HepG2 (cell line): ENCODE measurements at regions not wholly inside any gene's neighbourhood (a gene's known extent, or its start where the extent isn't known, plus 50 kb on each side); places are given as distances from the start of the nearest gene placed in this dataset.

Experiments used
- ATAC-seq: fragments of 200-7000 bp; cut with Tn5 transposase; 3 replicates; pipeline ENCODE4 v1.9.1; 2020; ENCODE audit warnings: mild to moderate bottlenecking, moderate library complexity
- BruUV-seq: library from RNA; stranded (reverse); fragments of 400-500 nt; replicated peaks from 2 replicates; lab custom pipeline; 2021; lab: Mats Ljungman, UMichigan
- CTCF ChIA-PET: fragments of 300-600 bp; formaldehyde crosslinking; extraction: SDS; loops from one replicate; lab custom pipeline; 2021; ENCODE audit warnings: low total read pairs, inconsistent platforms, low intra/inter-chr PET ratio; lab: Yijun Ruan, JAX
- POLR2A ChIA-PET: fragments of 350-600 bp; sonication (Branson Sonifier 250); formaldehyde crosslinking; loops from one replicate; lab custom pipeline; 2020; ENCODE audit warnings: antibody characterized with exemption, inconsistent platforms; lab: Yijun Ruan, JAX
- DNase-seq: peaks from one replicate; pipeline ENCODE4 v3.0.0-alpha.2; 2015; ENCODE audit warnings: low spot score
- FAIRE-seq: peaks from 3 replicates; lab custom pipeline; 2011; peaks lifted over from hg19 to GRCh38; lab: Jason Lieb, UNC
- H2AFZ ChIP-seq: one replicate; pipeline ENCODE4 v1.6.1; 2011; ENCODE audit warnings: low read length, inconsistent platforms
- H3K27ac ChIP-seq: fragments of 300-600 bp; 3 replicates; pipeline ENCODE4 v1.8.0; 2011; ENCODE audit warnings: mixed run types, mild to moderate bottlenecking, mixed read lengths, low read length, inconsistent platforms; ENCODE audit not compliant: insufficient read depth; ENCODE audit errors: extremely low read length
- H3K27me3 ChIP-seq, 2 experiments: fragments of 200-600 bp in 1 of 2; 2 replicates in 1 of 2; 3 replicates in 1 of 2; pipeline versions ENCODE4 v1.6.0 to v1.8.0; 2011; ENCODE audit warnings: low read length in 2 of 2, mild to moderate bottlenecking in 2 of 2, moderate library complexity in 2 of 2, inconsistent platforms in 1 of 2; ENCODE audit not compliant: insufficient read depth in 2 of 2, control insufficient read depth in 1 of 2
- H3K36me3 ChIP-seq, 2 experiments: fragments of 200-600 bp in 1 of 2; replicated peaks in 1 of 2; 2 replicates in 1 of 2; 3 replicates in 1 of 2; pipeline versions ENCODE4 v1.5.1 to v1.8.0; 2011; ENCODE audit warnings: low read length in 2 of 2, inconsistent platforms in 1 of 2; ENCODE audit not compliant: insufficient read depth in 2 of 2, control insufficient read depth in 1 of 2
- H3K4me1 ChIP-seq: 2 replicates; pipeline ENCODE4 v1.5.1; 2012; ENCODE audit warnings: low read length, inconsistent platforms; ENCODE audit not compliant: insufficient read depth
- H3K4me2 ChIP-seq: 2 replicates; pipeline ENCODE4 v1.6.0; 2011; ENCODE audit warnings: low read depth, low read length, inconsistent platforms
- H3K4me3 ChIP-seq, 3 experiments: fragments of 200-600 bp in 1 of 3; sonication (generic), shearing (Covaris generic) in 1 of 3; replicated peaks in 1 of 3; 2 replicates each; pipeline ENCODE4 v1.5.1; 2011 to 2016; ENCODE audit warnings: low read length in 3 of 3, inconsistent platforms in 2 of 3, low read depth in 2 of 3, mild to moderate bottlenecking in 2 of 3, control low read depth in 1 of 3, mixed read lengths in 1 of 3; ENCODE audit not compliant: insufficient read depth in 1 of 3
- H3K79me2 ChIP-seq: one replicate; pipeline ENCODE4 v1.6.1; 2011; ENCODE audit warnings: low read length, inconsistent platforms; ENCODE audit not compliant: insufficient read depth
- H3K9ac ChIP-seq: 2 replicates; pipeline ENCODE4 v1.6.0; 2011; ENCODE audit warnings: mild to moderate bottlenecking, low read depth, low read length, inconsistent platforms; ENCODE audit not compliant: insufficient read depth
- H3K9me3 ChIP-seq: 2 replicates; pipeline ENCODE4 v1.5.1; 2012; ENCODE audit warnings: mild to moderate bottlenecking, low read length
- H4K20me1 ChIP-seq: 2 replicates; pipeline ENCODE4 v1.6.0; 2011; ENCODE audit warnings: inconsistent platforms, mild to moderate bottlenecking, low read length, moderate library complexity; ENCODE audit not compliant: insufficient read depth
- ELF1 ChIP-seq: sonication (generic); formaldehyde crosslinking; IDR thresholded peaks from 2 replicates; pipeline ENCODE4 v1.4.0; 2020; ENCODE audit warnings: missing genetic modification reagents
- GZF1 ChIP-seq: sonication (generic); formaldehyde crosslinking; IDR thresholded peaks from 2 replicates; pipeline ENCODE4 v1.5.1; 2020; ENCODE audit warnings: mild to moderate bottlenecking, missing genetic modification reagents
- HDAC6 ChIP-seq: fragments of 200-600 bp; sonication (generic); IDR thresholded peaks from 2 replicates; pipeline ENCODE4 v1.7.0; 2017; ENCODE audit warnings: mild to moderate bottlenecking, antibody characterized with exemption, low read length, low read depth
- NFIB ChIP-seq: sonication (generic); formaldehyde crosslinking; IDR thresholded peaks from 2 replicates; pipeline ENCODE4 v1.9.0; 2021; ENCODE audit warnings: missing genetic modification reagents, mild to moderate bottlenecking, borderline replicate concordance
- SUZ12 ChIP-seq: fragments of 150-350 bp; IDR thresholded peaks from 2 replicates; pipeline ENCODE4 v1.6.1; 2014; ENCODE audit warnings: low read depth, low read length
- TBP ChIP-seq: sonication (generic); formaldehyde crosslinking; IDR thresholded peaks from 2 replicates; pipeline ENCODE4 v1.5.0; 2020; ENCODE audit warnings: missing genetic modification reagents
- TOPORS ChIP-seq: sonication (generic); formaldehyde crosslinking; IDR thresholded peaks from 2 replicates; pipeline ENCODE4 v1.8.0; 2023; ENCODE audit warnings: mild to moderate bottlenecking, missing genetic modification reagents
- ZBTB38 ChIP-seq: sonication (generic); formaldehyde crosslinking; IDR thresholded peaks from 2 replicates; pipeline ENCODE4 v1.5.1; 2020; ENCODE audit warnings: mild to moderate bottlenecking, missing genetic modification reagents
- ZNF556 ChIP-seq: sonication (generic); formaldehyde crosslinking; IDR thresholded peaks from 2 replicates; pipeline ENCODE4 v1.4.0; 2020; ENCODE audit warnings: mild to moderate bottlenecking, missing genetic modification reagents, borderline replicate concordance
- ZNF746 ChIP-seq: sonication (generic); formaldehyde crosslinking; IDR thresholded peaks from 2 replicates; pipeline ENCODE4 v1.8.0; 2022; ENCODE audit warnings: mild to moderate bottlenecking, missing genetic modification reagents
- ZNF777 ChIP-seq: sonication (generic); formaldehyde crosslinking; IDR thresholded peaks from 2 replicates; pipeline ENCODE4 v1.4.0; 2020; ENCODE audit warnings: missing genetic modification reagents
- ZZZ3 ChIP-seq: sonication (generic); formaldehyde crosslinking; IDR thresholded peaks from 2 replicates; pipeline ENCODE4 v1.4.0; 2020; ENCODE audit warnings: missing genetic modification reagents, mild to moderate bottlenecking, borderline replicate concordance
- WGBS: methylation state at CpG from one replicate; pipeline ENCODE4 v1.1.6; 2017; ENCODE audit warnings: low lambda C conversion rate; 5-methylcytosine and 5-hydroxymethylcytosine counted together
- in situ Hi-C: cut with HindIII; loops from 2 replicates; pipeline ENCODE4 v1.10.0; 2017; ENCODE audit warnings: low pct_unique_long_range_greater_than_20kb; ENCODE audit not compliant: extremely low pct_ligation_motif_present
- intact Hi-C: fragments of 100-400 bp; cut with micrococcal nuclease; formaldehyde crosslinking; loops from one replicate; pipeline ENCODE4 v1.10.0; 2022; ENCODE audit not compliant: unreplicated experiment
- TF ChIP-seq, protein P1 (sequence below): sonication (generic); formaldehyde crosslinking; IDR thresholded peaks from 2 replicates; pipeline ENCODE4 v1.5.1; 2020; ENCODE audit warnings: mild to moderate bottlenecking, moderate library complexity, missing genetic modification reagents
- TF ChIP-seq, protein P2 (sequence below): sonication (generic); formaldehyde crosslinking; IDR thresholded peaks from 2 replicates; pipeline ENCODE4 v1.4.0; 2020; ENCODE audit warnings: low read depth, mild to moderate bottlenecking, missing genetic modification reagents
- TF ChIP-seq, protein P3 (sequence below): sonication (generic); formaldehyde crosslinking; IDR thresholded peaks from 2 replicates; pipeline ENCODE4 v1.8.0; 2022; ENCODE audit warnings: mild to moderate bottlenecking, missing genetic modification reagents, moderate library complexity
- TF ChIP-seq, protein P4 (sequence below): IDR thresholded peaks from 2 replicates; pipeline ENCODE4 v1.6.1; 2012; ENCODE audit warnings: inconsistent platforms

DNA sequence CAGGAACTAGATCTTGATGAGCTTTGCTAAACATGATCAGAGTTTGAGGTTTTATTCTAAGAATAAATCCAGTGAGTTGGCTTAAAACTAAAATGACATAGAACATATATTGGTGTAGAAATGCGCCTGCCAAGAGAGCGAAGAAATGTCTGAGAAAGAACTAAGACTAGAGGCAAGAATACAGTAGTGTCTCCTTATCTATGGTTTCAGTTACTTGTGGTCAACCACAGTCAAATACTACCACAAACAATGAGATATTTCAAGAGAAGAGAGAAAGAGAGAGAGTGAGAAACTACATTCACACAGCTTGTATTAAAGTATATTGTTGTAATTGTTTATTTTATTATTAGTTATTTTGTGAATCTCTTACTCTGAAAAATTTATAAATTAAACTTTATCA, 254.4 kb upstream of the CDH10 start:
- BruUV-seq = no TSS peak
- Histone ChIP-seq H3K36me3 (no peaks in the 10 kb centered on the region), H2AFZ (no peak overlapping the region), H3K27ac (no peak overlapping the region), H3K9me3 (peaks cover 65% of the 10 kb centered on the region), H3K4me2 (no peak overlapping the region), H3K4me3 (no peak overlapping the region), H3K9ac (no peak overlapping the region), H3K79me2 (no peaks in the 10 kb centered on the region), H4K20me1 (no peaks in the 10 kb centered on the region), H3K4me1 (no peaks in the 10 kb centered on the region), H3K27me3 (no peaks in the 10 kb centered on the region)
- TF ChIP-seq SUZ12 = no peak
- no peak for TF ChIP-seq GZF1
- TF ChIP-seq TBP (CRISPR knock-in tag) = no peak
- TF ChIP-seq, protein P1, sequence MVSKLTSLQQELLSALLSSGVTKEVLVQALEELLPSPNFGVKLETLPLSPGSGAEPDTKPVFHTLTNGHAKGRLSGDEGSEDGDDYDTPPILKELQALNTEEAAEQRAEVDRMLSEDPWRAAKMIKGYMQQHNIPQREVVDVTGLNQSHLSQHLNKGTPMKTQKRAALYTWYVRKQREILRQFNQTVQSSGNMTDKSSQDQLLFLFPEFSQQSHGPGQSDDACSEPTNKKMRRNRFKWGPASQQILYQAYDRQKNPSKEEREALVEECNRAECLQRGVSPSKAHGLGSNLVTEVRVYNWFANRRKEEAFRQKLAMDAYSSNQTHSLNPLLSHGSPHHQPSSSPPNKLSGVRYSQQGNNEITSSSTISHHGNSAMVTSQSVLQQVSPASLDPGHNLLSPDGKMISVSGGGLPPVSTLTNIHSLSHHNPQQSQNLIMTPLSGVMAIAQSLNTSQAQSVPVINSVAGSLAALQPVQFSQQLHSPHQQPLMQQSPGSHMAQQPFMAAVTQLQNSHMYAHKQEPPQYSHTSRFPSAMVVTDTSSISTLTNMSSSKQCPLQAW (CRISPR knock-in tag) = no peak
- no peak for TF ChIP-seq ZNF746 (CRISPR knock-in tag)
- TF ChIP-seq, protein P2, sequence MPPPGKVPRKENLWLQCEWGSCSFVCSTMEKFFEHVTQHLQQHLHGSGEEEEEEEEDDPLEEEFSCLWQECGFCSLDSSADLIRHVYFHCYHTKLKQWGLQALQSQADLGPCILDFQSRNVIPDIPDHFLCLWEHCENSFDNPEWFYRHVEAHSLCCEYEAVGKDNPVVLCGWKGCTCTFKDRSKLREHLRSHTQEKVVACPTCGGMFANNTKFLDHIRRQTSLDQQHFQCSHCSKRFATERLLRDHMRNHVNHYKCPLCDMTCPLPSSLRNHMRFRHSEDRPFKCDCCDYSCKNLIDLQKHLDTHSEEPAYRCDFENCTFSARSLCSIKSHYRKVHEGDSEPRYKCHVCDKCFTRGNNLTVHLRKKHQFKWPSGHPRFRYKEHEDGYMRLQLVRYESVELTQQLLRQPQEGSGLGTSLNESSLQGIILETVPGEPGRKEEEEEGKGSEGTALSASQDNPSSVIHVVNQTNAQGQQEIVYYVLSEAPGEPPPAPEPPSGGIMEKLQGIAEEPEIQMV (CRISPR knock-in tag) = no peak
- no peak for TF ChIP-seq ZNF777 (CRISPR knock-in tag)
- no peak for TF ChIP-seq NFIB (CRISPR knock-in tag)
- TF ChIP-seq ZZZ3 (CRISPR knock-in tag) = no peak
- TF ChIP-seq ELF1 (CRISPR knock-in tag) = no peak
- TF ChIP-seq, protein P3, sequence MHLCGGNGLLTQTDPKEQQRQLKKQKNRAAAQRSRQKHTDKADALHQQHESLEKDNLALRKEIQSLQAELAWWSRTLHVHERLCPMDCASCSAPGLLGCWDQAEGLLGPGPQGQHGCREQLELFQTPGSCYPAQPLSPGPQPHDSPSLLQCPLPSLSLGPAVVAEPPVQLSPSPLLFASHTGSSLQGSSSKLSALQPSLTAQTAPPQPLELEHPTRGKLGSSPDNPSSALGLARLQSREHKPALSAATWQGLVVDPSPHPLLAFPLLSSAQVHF (CRISPR knock-in tag) = no peak
- TF ChIP-seq ZNF556 (CRISPR knock-in tag) = no peak
- TF ChIP-seq HDAC6 = no peak
- TF ChIP-seq, protein P4, sequence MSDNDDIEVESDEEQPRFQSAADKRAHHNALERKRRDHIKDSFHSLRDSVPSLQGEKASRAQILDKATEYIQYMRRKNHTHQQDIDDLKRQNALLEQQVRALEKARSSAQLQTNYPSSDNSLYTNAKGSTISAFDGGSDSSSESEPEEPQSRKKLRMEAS = no peak
- no peak for TF ChIP-seq TOPORS (CRISPR knock-in tag)
- TF ChIP-seq ZBTB38 (CRISPR knock-in tag) = no peak
- FAIRE-seq = no peak
- ChIA-PET CTCF (no interaction called here), POLR2A (no interaction called here)
- ATAC-seq = no peak
- intact Hi-C loops (no loop called here), in situ Hi-C loops (no loop called here)
- DNase-seq = no peak
- WGBS = 5% methylated on average over 2 of the region's 2 CpGs
